CD4-positive, alpha-beta T cell treated with Interleukin-15 for 1 hour (primary cell): ENCODE measurements at regions not wholly inside any gene's neighbourhood (a gene's known extent, or its start where the extent isn't known, plus 50 kb on each side); places are given as distances from the start of the nearest gene placed in this dataset.

ENCODE experiments used
- DNase-seq: peaks from one replicate; pipeline ENCODE4 v3.0.0-alpha.2; 2020

DNA sequence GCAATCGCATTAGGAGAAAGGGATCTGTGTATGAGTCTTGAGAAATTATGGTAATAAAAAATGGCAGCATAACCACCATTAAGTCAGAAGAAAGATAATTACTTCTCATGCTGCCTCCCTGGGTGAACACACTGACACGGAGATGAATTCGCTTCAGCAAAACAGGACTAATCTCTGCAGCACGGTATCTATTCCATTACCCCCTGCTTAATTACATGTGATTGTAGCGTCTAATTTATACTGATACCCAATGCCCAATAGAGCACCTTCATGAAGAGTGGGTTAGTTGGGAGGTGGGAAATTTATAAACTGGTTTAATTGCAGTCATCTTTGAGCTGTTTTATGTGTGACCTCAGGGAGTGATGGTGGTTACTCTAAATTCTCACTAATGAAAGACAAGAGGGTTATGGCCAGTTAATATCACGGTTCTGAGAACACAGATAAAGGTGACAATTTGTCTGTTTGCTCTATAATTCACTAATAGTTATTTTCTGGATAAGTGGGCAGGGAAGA, 476.2 kb upstream of the SULF2 start:
- no peak for DNase-seq

DNA sequence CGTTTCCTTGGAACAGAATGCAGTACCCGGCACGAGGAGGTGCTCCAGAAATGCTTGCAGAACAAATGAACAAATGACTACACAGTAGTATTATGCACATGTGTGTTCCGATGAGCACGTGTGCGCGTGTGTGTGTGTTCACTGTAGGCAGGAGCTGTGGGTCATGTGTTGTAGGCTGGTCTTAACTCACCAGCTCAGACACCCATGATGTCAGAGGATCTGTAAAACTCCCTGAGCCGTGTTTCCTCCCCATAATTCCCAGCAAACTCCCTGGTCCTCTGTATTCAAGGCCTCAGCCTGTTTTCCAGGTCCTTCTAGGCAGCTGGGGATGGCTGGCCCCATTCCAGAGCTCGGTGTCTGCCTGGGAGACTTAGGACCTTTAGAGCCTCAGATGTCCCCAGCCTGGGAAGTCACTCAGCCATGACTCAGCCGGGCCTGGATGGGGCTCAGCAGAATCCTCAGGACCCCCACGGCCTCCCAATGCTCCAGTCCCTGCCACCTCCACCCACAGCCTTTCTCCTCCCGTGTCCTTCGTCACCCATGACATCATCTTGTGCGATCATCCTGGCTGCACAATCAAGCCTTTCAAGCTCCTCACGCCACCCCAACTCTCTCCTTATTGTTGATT, 475.0 kb upstream of the SULF2 start:
- DNase-seq = no peak

DNA sequence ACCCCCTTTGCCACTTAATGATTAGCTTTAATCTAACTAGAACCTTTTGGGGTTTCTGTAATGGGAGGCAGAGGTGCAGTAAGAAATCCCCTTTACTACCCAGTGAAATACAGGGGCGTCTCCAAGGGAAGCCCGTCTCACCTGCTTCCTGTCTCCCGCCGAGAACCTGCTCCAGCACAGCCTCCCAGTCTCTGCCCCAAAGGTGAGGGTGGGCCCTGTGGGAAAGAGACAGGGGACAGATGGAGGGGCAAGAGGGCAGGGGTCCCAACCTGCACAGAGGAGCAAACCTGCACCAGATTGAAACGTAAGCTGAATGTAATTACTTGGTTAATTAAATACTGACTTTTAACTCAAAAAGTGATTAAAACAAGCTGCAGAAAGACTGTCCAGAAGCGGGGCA, 474.2 kb upstream of the SULF2 start:
- DNase-seq = no peak

DNA sequence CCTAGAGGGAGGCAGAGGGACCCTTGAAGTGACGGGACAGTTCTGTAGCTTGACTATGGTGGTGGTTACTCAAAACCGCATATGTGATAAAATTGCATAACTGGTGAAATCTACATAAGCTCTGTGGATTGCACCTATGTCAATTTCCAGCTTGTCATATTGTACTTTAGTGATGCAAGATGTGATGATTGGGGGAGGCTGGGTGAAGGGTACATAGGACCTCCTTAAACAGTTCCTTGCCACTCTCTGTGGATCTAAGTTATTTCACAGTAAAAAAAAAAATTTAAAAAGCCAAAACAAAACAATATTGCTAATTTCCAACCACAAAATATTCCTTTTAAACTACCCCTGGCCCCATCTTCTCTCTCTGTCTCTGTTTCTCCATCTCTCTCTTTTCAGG, 472.6 kb upstream of the SULF2 start:
- no peak for DNase-seq

DNA sequence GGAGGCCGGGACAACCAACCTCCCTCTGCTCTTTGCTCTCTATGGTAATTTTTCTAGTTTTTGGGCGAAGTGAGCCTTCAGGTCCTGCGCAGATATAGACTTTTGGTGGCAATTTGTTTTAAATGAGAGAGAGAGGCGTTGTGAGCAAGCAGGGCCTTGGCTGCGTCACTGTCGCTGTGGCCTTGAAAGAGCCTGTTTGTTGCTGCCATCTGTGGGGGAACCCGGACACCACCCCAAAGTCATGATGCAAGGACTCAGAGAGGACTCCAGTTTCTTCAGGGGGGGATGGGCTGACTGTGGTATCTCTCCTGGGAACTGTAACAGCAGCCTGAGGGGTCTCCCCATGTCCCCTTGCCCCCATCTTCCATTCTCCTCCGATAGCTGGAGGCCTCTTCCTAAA, 462.7 kb upstream of the SULF2 start:
- DNase-seq = no peak

DNA sequence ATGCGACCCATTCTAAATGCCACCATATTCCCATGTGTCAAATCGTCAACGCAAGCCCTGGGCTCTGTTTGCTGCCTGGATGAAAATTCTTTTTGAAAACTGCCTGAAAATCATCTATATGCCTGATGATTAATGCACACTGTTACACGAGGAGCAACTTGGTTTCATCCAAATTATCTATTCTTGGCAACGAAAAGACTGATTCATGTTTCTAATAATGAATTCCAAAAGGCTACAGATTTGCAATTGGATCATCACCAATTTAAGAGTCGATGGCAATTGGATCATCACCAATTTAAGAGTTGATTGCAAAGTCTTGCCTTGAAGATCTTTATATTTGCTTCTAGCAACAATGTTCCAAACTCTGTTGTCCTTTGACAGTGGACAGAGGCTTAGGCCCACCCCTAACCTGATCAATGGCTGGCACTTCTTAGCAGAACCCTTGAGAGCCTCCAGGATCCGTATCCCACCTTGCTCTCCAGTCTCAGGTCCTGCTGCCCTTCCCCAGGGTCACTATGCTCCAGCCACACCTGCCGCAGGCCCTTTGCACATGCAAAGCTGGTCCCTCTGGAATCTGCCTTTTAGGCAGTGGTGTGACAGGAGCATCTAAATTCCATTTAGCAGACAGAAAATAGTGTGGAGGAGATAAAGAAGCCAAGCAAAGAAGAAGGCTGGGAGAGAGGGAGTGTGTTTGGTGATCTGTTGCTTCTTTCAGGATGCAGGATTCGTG, 460.9 kb upstream of the SULF2 start:
- DNase-seq = no peak

DNA sequence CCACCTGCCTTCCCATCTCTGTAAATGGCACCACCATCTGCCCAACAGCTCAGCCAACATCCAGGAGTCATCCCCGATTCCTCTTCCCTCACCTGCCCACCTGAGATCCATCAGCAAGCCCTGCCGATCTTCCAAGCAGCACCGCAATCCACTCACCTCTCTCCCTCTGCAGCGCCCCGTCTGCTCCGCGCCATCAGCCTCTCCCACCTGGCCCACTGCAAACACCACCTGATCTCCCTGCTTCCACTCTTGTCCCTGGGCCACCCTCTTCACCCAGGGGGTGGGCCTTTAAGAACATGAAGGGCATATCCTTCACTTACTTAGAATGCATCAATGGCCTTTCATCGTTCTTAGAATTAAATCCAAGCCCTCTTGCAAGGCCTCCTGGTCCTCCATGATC, 457.3 kb upstream of the SULF2 start:
- no peak for DNase-seq

DNA sequence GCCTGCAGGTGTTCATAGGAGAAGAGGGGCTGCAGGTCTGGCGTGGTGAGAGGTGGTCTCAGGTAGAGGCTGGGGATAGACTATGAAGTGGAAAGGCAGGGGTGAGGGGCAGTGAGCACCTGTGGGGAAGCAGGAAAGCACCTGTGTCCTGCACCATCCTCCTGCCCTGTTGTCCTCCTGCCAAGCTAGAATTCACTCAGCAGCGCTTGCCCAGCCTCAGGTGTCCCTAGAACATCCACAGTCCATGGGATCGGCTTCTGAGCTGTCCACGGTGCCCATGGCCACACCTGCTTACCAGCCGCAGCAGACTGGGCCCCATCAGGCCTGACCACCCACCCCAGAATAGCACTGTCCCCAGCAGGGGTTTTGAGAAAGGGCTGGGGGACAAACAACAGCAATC, 456.2 kb upstream of the SULF2 start:
- no peak for DNase-seq

DNA sequence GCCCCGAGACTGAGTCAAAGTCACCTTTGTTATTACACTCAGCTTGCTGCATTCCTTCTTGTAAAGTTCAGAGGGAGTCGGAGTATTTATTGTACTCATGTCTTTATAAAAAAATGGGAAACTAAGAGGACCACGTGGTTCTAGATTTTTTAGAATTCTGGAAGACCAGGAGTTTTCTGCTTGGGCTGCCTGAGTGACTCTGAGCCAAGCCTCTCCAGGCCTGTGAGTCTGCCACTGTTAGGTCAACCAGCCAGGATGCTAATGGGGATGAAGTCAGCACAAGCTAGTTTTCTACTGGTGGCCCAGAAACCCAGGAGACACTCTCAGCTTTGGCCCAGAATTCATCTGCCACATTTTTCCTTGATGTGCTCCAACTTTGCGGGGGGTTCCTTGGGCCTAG, 453.5 kb upstream of the SULF2 start:
- DNase-seq = no peak

DNA sequence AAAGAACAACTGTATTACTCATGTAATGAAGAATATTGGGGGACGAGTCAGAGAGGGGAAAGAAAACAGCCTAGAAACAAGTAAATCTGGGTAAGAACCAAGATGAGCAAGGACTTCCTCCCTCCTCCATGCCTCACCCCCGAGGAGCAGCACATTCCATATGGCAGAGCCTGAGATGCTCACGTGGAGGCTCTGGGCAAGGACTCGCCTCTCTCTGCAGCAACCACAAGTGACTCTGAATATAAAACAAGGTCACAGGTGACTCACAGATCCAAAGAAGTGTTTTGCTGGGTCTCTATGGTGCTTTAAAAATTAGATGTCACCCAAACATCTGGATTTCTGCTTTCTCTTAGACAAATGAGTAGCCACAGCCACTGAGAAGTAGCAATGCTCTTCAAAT, 453.0 kb upstream of the SULF2 start:
- no peak for DNase-seq

DNA sequence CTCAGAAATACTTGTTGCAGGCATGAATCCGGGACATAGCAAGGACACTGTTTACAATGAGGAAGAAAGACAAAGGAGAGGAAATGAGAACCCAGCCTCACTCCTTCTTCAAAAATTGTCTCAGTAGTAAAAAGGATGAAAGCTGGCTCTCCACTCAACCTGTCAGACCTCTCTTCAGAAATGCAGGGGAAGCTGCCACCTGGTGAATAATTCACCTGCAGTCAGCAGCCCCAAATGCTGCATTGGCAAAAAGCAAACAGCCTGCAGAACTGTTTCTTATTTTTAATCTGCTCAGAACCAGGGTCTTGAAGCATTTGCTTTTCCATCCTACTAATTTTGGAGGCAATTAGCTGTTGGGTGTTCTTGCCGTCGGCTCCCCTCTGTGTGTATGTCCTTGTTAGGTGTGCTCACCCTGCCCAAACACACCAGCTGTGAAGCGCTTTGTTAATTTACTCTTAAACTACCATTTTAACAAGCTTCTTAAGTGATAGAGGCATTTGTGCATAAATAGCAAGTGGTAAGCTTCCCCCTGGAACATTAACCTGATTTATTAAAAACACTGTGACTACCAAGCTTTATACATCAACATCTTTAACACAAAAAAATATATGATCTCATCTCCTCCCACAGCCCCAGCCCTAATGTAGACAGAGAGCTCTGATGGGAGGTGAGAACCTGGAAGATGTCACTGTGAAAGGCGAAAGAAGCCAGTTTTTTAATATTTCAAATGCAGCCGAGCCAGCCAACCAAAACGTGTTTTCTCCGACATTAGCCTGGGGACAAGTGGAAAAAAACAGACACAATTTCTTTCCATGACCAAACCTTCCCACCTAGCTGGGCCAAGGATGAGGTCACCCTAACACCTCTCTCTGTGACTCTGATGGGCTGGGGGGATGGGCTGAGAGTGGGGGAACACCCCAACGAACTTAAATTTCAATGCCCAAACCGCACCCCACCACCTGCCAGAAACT, 451.0 kb upstream of the SULF2 start:
- no peak for DNase-seq

DNA sequence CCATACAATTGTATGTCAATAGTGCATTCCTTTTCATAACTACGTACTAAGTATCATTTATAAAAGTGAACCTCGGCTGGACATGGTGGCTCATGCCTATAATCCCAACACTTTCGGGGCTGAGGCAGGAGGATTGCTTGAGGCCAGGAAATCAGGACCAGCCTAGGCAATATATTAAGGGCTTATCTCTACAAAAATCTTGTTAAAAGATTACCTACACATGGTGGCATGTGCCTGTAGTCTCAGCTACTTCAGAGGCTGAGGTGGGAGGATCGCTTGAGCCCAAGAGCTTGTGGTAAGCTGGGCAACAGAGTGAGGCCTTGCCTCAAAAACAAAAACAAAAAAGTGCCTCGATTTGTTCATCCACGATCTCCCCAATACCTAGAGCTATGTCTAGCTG, 449.7 kb upstream of the SULF2 start:
- no peak for DNase-seq

DNA sequence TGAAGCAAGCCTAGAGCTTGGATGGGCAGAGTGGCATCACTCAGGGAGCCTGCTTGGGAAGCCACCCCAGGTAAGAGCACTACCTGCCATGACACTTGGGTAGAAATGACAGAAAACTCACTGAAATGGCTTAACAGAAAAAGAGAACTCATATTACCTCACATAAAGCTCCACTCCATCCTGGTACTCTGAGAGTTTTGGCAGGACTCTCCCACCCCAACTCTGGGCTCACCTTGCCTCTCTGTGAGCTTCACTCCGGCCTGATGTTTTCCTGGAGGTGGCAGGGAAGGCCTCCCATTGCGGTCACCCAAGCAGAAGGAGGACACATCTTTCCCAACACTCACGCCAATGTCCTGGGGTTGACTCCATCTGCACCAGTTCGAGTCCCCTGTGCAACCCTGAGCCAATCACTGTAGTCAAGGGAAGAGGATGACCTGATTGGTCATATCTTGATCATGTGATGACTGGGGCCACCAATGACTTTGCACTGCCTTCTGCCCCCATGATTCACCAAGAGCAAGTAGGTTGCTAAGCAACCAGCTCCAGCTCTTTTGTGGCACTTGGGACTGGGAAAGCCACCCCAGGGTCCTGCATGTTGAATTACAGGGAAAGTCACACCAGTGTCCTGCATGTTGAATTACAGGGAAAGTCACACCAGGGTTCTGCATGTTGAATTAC, 446.1 kb upstream of the SULF2 start:
- DNase-seq = no peak

DNA sequence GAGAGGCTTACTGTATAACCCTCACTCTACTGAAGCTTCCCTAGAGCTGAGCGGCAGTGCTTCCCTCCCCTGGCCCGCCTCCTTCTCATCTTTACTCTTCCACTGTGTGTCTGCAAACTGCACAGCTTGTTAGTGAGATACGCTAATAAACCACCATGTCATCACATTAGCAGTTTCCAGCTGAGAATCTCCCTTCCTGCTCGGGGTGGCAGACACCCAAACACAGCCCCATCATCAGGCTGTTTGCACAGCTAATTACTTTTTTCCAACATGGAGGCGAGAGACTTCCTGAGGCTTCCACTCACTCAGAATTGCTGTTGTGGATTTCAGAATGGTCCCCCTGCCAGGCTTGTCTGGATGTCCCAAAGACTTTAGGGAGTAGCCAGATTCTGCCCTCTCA, 444.9 kb upstream of the SULF2 start:
- DNase-seq = no peak

DNA sequence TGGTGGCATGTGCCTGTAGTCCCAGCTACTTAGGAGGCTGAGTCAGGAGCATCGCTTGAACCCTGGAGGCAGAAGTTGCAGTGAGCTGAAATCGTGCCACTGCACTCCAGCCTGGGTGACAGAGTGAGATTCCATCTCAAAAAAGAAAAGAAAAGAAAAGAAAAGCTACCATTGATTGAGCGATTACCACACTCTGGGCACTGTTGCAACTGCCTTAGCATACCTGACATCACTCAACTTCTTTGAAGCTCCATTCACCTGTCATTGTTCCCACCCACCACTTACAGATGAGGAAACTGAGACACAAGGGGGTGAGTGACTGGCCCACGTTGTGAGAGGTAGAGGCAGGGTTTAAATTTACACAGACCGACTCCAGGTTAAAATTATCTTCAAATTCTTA, 442.1 kb upstream of the SULF2 start:
- no peak for DNase-seq

DNA sequence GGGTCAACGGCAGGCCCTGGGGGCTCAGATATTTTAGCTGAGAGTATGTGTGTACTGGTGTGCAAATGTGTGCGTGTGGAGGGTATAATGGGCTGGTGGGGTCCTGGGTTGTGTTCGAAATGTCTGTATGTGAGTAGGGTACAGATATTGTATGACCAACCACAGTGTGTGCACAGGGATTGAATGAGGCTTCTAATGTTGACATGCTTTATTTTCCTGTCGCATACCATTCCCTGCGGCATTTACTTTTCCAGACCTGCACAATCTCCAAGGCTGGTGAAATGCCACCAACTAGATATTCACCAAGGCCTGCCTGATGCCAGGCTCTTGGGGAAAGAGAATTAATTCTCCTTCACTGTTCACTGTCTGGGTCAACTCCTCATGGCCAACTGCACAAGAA, 441.4 kb upstream of the SULF2 start:
- DNase-seq = no peak

DNA sequence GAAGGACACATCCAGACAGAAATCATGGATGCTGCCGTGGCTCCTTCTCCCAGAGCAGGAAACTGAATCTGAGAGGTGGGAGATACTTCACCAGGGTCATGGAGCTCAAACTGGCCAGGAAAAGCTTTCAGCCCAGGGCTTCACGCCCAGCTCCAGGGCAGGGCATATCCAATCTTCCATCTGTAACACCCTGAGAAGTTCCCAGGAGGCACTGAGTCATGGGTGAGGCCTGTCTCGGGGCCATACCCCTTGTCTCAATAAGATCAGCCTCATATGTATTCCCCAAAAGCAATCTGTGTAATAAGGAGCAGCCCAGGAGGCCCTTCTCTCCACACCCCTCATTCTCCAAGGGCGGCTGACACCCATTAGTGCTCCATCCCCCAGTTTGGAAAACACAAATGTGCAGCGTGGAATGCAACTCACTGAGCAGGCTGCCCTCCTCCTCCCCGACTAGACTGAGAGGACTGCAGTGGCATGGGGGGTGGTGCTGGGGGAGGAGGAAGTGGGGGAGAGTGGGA, 439.3 kb upstream of the SULF2 start:
- no peak for DNase-seq

DNA sequence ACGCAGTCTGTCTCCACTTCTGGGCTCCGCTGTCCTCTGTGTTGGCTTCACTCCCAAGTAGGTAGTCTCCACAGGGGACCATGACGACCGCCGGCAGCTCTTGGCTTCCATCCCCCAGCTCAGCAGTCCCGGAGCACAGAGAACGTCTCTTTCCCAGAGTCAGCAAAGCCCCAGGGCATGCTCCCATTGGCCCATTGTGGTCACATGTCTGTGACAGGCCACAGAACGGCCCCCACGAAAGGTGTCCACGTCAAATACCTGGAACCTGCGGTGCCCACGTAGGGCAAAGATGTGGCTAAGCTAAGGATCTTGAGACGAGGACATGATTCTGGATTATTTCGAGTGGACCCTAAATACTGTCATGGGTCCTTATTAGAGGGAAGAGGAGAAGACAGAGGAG, 438.4 kb upstream of the SULF2 start:
- no peak for DNase-seq

DNA sequence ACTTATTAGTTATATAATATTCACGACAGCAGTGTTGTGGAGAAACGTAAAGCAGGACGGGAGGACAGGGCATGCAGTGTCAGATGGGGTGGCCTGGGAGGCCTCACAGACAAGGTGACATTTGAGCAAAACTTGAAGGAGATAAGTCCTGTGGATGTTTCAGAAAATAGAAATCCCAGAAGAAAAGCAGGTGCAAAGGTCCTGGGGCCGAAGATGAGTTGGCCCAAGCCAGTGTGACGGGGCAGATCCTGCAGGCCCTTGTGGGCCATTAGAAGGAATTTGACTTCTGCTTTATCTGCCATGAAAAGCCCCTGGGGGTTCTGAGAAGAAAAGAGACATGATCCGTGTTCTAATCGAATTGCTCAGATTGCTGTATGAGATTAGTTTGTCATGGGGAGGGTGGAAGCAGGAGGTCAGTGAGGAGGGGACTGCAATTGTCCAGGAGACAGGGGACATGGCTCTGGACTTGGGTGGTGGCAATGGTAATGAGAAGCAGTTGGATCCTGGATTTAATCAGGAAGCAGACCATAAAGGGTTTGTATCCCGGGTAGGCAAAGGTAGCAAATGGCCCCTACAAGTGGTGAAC, 437.4 kb upstream of the SULF2 start:
- no peak for DNase-seq

DNA sequence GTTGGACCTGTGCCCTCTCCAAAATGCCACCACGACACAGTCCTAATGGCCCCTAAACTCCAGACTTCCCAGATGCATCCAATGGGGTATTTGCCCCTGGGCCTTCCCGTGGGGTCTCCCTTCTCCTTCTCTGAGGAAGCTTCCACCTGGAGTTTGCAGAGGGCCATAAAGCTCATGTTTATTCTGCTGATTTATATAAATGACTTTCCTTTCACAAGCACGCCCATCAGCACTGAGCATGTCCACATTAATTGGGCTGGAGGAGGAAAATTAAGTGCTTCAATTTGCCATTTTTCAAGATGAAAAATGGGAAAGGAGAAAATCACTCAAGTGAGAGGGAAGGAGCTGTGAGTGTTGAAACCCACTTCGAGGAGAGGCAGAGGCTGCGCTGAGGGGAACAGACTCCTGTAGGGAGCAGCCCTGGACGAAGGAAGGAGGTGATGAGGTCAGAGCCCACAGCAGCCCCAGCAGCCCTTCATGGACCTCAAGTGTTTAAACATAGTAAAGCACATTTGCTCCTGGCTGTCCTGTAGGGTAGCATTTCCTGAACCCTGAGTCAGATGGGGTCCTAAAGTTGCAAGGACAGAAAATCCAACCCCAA, 434.9 kb upstream of the SULF2 start:
- DNase-seq = no peak

DNA sequence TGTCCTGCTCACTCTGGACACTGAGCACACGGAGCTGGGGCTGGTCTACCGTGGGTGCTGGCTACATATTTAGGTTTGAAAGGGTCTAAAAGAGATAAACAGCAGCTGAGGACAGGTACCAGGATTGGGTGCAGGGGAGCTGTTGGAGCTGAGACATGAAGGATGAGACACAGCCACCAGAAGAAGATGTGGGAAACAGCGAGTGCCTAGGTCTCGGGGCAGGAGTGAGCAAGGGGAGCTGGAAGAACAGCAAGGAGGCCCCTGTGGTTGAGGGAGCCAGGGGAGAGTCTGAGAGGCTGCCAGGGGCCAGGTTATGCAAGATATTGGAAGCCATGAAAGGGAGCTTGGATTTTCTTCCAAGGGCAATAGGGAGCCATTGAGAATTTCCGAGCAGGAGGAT, 434.0 kb upstream of the SULF2 start:
- no peak for DNase-seq

DNA sequence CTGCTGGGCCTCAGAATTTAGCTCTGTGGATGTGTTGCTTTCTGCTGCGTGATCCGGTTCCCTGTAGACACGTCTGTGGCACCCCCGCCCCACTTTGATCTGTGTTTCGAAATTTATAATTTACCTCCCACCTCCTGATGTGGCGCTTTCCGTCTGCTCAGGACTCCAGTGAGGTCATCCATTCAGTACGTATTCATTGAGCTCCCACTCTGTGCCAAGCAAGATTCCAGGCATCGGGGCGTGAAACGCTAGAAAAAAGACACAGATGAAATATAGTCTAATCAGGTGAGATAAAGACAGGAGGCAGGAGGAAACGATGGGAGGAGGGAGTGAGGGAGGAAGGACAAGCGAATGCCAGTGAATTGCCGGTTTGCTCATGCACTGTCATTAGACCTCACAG, 431.9 kb upstream of the SULF2 start:
- no peak for DNase-seq
